HG02970 (cell line): ENCODE measurements at regions not wholly inside any gene's neighbourhood (a gene's known extent, or its start where the extent isn't known, plus 50 kb on each side); places are given as distances from the start of the nearest gene placed in this dataset.

Experiments
- ATAC-seq: cut with Tn5 transposase; IDR thresholded peaks from one replicate; pipeline ENCODE4 v1.9.1; 2021; ENCODE audit warnings: mild to moderate bottlenecking, moderate library complexity, moderate number of reproducible peaks; ENCODE audit not compliant: unreplicated experiment, low FRiP score

- no peak for ATAC-seq
Observed at GRCh38 chr2:60652832-60653340, 99.4 kb upstream of the BCL11A start.

DNA sequence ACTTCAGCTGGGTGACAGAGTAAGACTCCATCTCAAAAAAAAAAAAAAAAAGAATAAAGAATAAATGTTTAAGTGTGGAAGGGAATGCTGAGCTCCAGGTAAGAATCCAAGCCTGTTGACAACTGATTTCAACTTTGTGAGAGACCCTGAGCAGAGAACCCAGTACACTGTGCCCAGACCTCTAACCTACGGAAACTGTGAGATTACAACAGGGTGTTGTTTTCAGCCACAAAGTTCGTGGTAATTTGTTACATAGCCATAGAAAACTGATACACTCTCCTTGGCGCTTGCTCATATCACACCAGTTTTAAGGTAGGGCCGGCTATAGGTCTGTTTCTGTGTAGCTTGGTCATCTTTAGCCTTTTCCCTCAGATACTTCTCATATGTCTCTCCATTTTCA is 98.4 kb upstream of the PAPOLG start:
- no peak for ATAC-seq

DNA sequence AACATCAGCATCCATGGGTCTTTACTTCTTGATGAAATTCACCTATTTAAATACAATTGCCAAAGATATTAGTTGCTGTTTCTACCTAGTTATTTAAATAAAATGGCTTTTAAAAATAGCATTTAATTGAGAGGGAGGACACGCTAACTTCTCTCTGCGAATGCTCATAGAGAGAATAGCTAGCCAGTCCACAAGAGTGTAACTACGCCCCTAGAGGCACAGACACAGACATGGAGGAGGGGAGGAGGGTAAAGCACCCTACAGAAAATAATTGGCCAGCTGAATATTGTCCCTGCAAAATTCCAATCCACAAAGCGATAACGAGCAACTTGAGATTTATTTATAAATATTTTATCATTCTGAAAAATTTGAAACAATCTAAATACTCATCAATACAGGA is 97.0 kb upstream of the PAPOLG start:
- ATAC-seq = no peak

- no peak for ATAC-seq
Observed at GRCh38 chr2:60661073-60661738, 94.9 kb upstream of the PAPOLG start.

GRCh38 chr2:60662781-60663180 is 93.3 kb upstream of the PAPOLG start:
- no peak for ATAC-seq

- ATAC-seq = no peak
Observed at GRCh38 chr2:60671966-60672365, 84.1 kb upstream of the PAPOLG start.

DNA sequence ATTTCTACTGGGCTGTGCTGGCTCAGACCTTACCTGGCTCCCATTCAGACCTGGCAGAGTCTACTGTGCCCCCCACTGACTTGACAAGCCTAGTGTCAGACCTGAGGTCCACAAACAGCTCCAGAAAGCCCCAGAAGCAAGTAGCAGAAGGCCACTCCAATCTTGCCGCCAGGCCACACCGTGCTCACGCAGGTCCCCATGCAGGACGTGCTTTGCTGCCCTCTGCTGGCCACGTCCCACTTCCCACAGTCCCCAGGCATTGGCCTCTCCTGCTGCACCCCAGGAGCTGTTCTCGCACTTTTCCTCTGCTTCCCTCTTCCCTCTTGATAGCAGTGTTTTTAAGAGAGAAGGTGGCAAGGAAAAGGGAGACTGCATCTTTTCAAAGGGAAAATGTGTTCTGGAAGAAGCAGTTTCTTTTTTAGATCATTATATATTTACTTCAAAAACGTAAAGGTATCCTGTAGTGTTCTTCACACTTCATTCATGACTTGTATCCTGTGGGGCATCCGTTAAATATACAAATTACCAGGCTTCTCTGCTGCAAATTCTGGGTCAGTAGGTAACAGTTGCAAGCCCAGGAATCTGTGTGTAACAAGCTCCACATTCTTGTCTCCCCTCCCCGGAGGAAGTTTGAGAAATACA is 81.4 kb upstream of the PAPOLG start:
- peak; percentile 89 for ATAC-seq

GRCh38 chr2:60675301-60675700 is 80.8 kb upstream of the PAPOLG start:
- no peak for ATAC-seq

- ATAC-seq = no peak
Observed at GRCh38 chr2:60676706-60677330, 79.2 kb upstream of the PAPOLG start.

DNA sequence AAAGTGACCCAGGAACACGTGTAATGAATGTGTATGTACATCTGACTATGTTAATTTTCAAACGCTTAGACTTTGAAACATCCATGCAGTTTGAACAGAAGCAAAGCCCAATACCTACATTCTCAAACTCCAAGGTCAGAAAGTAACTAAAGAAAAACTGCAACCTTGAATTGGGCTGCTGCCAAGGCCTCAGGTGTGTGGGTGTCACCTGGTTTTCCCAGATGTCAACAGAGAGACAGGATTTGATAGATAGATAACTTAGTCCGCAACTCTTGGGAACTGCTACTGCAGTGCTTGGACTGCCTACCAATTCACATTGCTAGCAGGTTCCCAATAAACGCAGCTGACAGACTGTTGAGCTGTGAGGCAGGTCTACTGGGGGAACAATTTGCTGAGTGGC is 78.7 kb upstream of the PAPOLG start:
- ATAC-seq = no peak

DNA sequence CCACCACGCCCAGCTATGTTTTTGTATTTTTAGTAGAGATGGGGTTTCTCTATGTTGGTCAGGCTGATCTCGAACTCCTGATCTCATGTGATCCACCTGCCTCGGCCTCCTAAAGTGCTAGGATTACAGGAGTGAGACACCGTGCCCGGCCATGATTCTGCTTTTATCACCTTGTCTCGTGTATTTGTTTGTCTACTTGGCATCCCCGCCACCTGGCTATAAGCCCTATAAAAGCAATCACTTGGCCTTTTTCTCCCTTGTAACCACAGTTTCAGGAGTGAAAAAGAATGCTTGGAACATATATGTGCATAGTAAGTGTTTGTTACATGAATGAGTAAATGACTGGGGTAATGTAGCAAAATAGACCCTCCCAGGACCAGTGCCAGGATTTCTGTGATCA is 77.5 kb upstream of the PAPOLG start:
- no peak for ATAC-seq

DNA sequence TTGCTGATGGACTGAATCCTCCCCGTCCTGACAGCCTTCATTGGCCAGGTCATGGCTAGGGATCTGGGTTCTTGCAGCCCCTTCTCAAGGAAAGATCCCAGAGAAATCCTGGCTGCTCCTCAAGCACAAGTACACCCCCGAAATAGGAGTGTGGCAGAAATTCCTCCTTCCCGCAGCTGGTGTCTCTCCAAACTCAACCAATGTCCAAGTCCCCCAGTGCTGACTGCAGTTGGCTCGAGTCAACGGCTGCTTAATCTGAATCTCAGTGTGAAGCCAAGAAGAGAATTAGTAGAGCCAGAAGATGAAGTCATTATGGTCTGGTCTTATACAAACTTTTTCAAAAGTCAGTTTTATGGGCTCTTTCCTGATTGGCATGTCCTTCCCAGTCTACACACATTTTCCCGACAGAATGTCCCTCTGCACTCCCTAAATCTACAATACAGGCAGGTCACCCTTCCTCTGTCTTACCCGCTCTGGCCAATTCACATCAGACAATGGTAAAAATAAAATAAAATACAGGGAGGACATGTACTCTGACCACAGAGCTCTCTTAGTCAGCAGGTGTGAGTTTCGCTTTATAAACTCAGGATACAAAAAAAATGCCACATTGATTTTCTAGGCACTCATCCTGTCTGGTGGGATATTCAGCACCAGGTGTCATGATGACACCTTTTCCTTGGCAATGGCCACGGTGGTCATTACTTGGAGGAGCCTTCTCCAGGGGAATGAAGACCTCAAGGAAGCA is 76.9 kb upstream of the PAPOLG start:
- ATAC-seq = no peak

- no peak for ATAC-seq
Observed at GRCh38 chr2:60693551-60693950, 62.5 kb upstream of the PAPOLG start.

GRCh38 chr2:60695793-60696192 is 60.3 kb upstream of the PAPOLG start:
- no peak for ATAC-seq

GRCh38 chr2:60699617-60700016 is 56.5 kb upstream of the PAPOLG start:
- ATAC-seq = no peak

- ATAC-seq = no peak
Observed at GRCh38 chr2:60706021-60706420, 50.0 kb upstream of the PAPOLG start.
